H1 (cell line): ENCODE measurements at regions not wholly inside any gene's neighbourhood (a gene's known extent, or its start where the extent isn't known, plus 50 kb on each side); places are given as distances from the start of the nearest gene placed in this dataset.

Experiments
- CTCF ChIA-PET: fragments of 300-600 bp; sonication (Branson Sonifier 250); formaldehyde crosslinking; loops from one replicate; lab custom pipeline; 2021; ENCODE audit not compliant: partially characterized antibody; lab: Charles Lee
- POLR2A ChIA-PET: fragments of 300-600 bp; sonication (Branson Sonifier 250); formaldehyde crosslinking; loops from one replicate; lab custom pipeline; 2021; ENCODE audit warnings: inconsistent platforms; ENCODE audit not compliant: partially characterized antibody; lab: Charles Lee
- DNase-seq, 2 experiments: peaks; one replicate each; pipeline versions ENCODE4 v3.0.0 to v3.0.0-alpha.2; 2010 to 2022; ENCODE audit warnings: low spot score in 2 of 2, low read depth in 1 of 2, mixed read lengths in 1 of 2
- FAIRE-seq: peaks from 2 replicates; lab custom pipeline; 2011; peaks lifted over from hg19 to GRCh38; lab: Jason Lieb, UNC
- H2AFZ ChIP-seq: 2 replicates; pipeline ENCODE4 v1.8.1; 2012; ENCODE audit warnings: low read length, inconsistent platforms
- H2AK5ac ChIP-seq: 2 replicates; pipeline ENCODE4 v1.6.1; 2013; ENCODE audit warnings: low read depth, low read length
- H2BK120ac ChIP-seq: replicated peaks from 2 replicates; pipeline ENCODE3; 2013; ENCODE audit warnings: low read depth, low read length, inconsistent platforms
- H2BK12ac ChIP-seq: 2 replicates; pipeline ENCODE4 v1.6.1; 2013; ENCODE audit warnings: low read depth, low read length
- H2BK15ac ChIP-seq: 2 replicates; pipeline ENCODE4 v1.6.1; 2013; ENCODE audit warnings: low read length
- H2BK20ac ChIP-seq: 2 replicates; pipeline ENCODE4 v1.6.1; 2013; ENCODE audit warnings: low read length
- H2BK5ac ChIP-seq: 2 replicates; pipeline ENCODE4 v1.6.1; 2013; ENCODE audit warnings: low read depth, low read length
- H3K14ac ChIP-seq: 2 replicates; pipeline ENCODE4 v1.6.1; 2013; ENCODE audit warnings: inconsistent platforms; ENCODE audit not compliant: insufficient read length
- H3K18ac ChIP-seq: 2 replicates; pipeline ENCODE4 v1.6.1; 2013; ENCODE audit warnings: low read length; ENCODE audit errors: extremely low read depth
- H3K23ac ChIP-seq: 2 replicates; pipeline ENCODE4 v1.6.1; 2013; ENCODE audit warnings: inconsistent platforms; ENCODE audit not compliant: insufficient read length
- H3K23me2 ChIP-seq: 2 replicates; pipeline ENCODE4 v1.6.1; 2013; ENCODE audit warnings: low read depth, low read length
- H3K27ac ChIP-seq: 2 replicates; pipeline ENCODE4 v1.6.1; 2011; ENCODE audit warnings: low read depth, low read length, inconsistent platforms
- H3K27me3 ChIP-seq, 4 experiments: replicated peaks in 1 of 4; 1 replicate in 1 of 4; 2 replicates in 3 of 4; pipeline versions ENCODE4 v1.6.1 to v1.8.1; 2011 to 2013; ENCODE audit warnings: low read length in 3 of 4, mild to moderate bottlenecking in 3 of 4, inconsistent platforms in 2 of 4, mixed read lengths in 2 of 4, moderate library complexity in 1 of 4; ENCODE audit not compliant: control insufficient read depth in 3 of 4, insufficient read depth in 3 of 4; ENCODE audit errors: extremely low read depth in 1 of 4
- H3K36me3 ChIP-seq, 4 experiments: 2 replicates each; pipeline versions ENCODE4 v1.6.1 to v1.8.1; 2011 to 2013; ENCODE audit warnings: mild to moderate bottlenecking in 4 of 4, low read length in 3 of 4, moderate library complexity in 2 of 4, control low read depth in 1 of 4, inconsistent platforms in 1 of 4; ENCODE audit not compliant: insufficient read depth in 4 of 4, control insufficient read depth in 2 of 4
- H3K4ac ChIP-seq: replicated peaks from 2 replicates; pipeline ENCODE3; 2013; ENCODE audit warnings: low read length, low read depth, mixed read lengths, inconsistent platforms; ENCODE audit not compliant: insufficient read length
- H3K4me1 ChIP-seq, 4 experiments: replicated peaks in 1 of 4; 1 replicate in 1 of 4; 2 replicates in 3 of 4; pipeline versions ENCODE4 v1.6.1 to v1.8.1; 2011 to 2013; ENCODE audit warnings: low read length in 3 of 4, inconsistent platforms in 2 of 4, mixed read lengths in 1 of 4; ENCODE audit not compliant: insufficient read depth in 4 of 4, control insufficient read depth in 3 of 4
- H3K4me2 ChIP-seq, 2 experiments: 2 replicates each; pipeline versions ENCODE4 v1.6.1 to v1.8.1; 2011 to 2013; ENCODE audit warnings: low read depth in 2 of 2, low read length in 2 of 2, control low read depth in 1 of 2, inconsistent platforms in 1 of 2, mild to moderate bottlenecking in 1 of 2; ENCODE audit not compliant: insufficient read depth in 1 of 2
- H3K4me3 ChIP-seq, 4 experiments: fragments of 200-600, 300-600 bp in 1 of 4; sonication (generic), shearing (Covaris generic), sonication (Bioruptor Twin) in 1 of 4; 2 replicates each; pipeline versions ENCODE4 v1.5.1 to v1.8.1; 2011 to 2016; ENCODE audit warnings: low read length in 4 of 4, low read depth in 3 of 4, control low read depth in 2 of 4, inconsistent platforms in 2 of 4, mild to moderate bottlenecking in 2 of 4, mixed read lengths in 1 of 4, moderate library complexity in 1 of 4; ENCODE audit not compliant: insufficient read depth in 2 of 4; ENCODE audit errors: extremely low read depth in 1 of 4
- H3K56ac ChIP-seq: replicated peaks from 2 replicates; pipeline ENCODE3; 2013; ENCODE audit warnings: low read depth, mild to moderate bottlenecking, mixed read lengths, low read length, inconsistent platforms; ENCODE audit not compliant: insufficient read length
- H3K79me1 ChIP-seq: 2 replicates; pipeline ENCODE4 v1.6.1; 2013; ENCODE audit warnings: low read depth, low read length, control low read depth
- H3K79me2 ChIP-seq, 2 experiments: 2 replicates each; pipeline versions ENCODE4 v1.6.1 to v1.8.1; 2012 to 2013; ENCODE audit warnings: low read length in 2 of 2, mild to moderate bottlenecking in 2 of 2, inconsistent platforms in 1 of 2; ENCODE audit not compliant: insufficient read depth in 2 of 2, control insufficient read depth in 1 of 2
- H3K9ac ChIP-seq, 4 experiments: replicated peaks in 1 of 4; 1 replicate in 1 of 4; 2 replicates in 3 of 4; pipeline versions ENCODE4 v1.6.1 to v1.8.1; 2011 to 2013; ENCODE audit warnings: low read depth in 3 of 4, low read length in 3 of 4, control low read depth in 2 of 4, mild to moderate bottlenecking in 2 of 4, moderate library complexity in 2 of 4, inconsistent platforms in 1 of 4; ENCODE audit errors: extremely low read depth in 1 of 4
- H3K9me3 ChIP-seq, 2 experiments: 2 replicates each; pipeline versions ENCODE4 v1.6.1 to v1.8.1; 2012 to 2013; ENCODE audit warnings: mild to moderate bottlenecking in 2 of 2, moderate library complexity in 2 of 2, control low read depth in 1 of 2, inconsistent platforms in 1 of 2, low read depth in 1 of 2, low read length in 1 of 2, mixed read lengths in 1 of 2; ENCODE audit not compliant: insufficient read depth in 2 of 2
- H4K20me1 ChIP-seq, 2 experiments: replicated peaks in 1 of 2; 2 replicates each; pipeline versions ENCODE3 to v1.8.1; 2011 to 2013; ENCODE audit warnings: inconsistent platforms in 2 of 2, low read length in 2 of 2, mild to moderate bottlenecking in 1 of 2; ENCODE audit not compliant: insufficient read depth in 2 of 2, control insufficient read depth in 1 of 2
- H4K5ac ChIP-seq: 2 replicates; pipeline ENCODE4 v1.6.1; 2013; ENCODE audit warnings: low read length, low read depth, mixed read lengths, inconsistent platforms; ENCODE audit not compliant: insufficient read length
- H4K8ac ChIP-seq: 2 replicates; pipeline ENCODE4 v1.8.0; 2013; ENCODE audit warnings: mild to moderate bottlenecking, moderate library complexity, low read length, inconsistent platforms; ENCODE audit not compliant: insufficient read depth; ENCODE audit errors: extremely low read depth
- H4K91ac ChIP-seq: replicated peaks from 2 replicates; pipeline ENCODE3; 2013; ENCODE audit warnings: low read length, mixed read lengths, inconsistent platforms; ENCODE audit not compliant: insufficient read length
- CREB1 ChIP-seq: IDR thresholded peaks from 2 replicates; pipeline ENCODE4 v1.6.1; 2012; ENCODE audit warnings: inconsistent platforms
- CTBP2 ChIP-seq: IDR thresholded peaks from 2 replicates; pipeline ENCODE4 v1.7.0; 2011; ENCODE audit warnings: borderline replicate concordance, mild to moderate bottlenecking, moderate library complexity, mixed read lengths, low read length; ENCODE audit not compliant: insufficient read depth, insufficient read length
- NRF1 ChIP-seq: IDR thresholded peaks from 2 replicates; pipeline ENCODE4 v1.6.1; 2011; ENCODE audit warnings: mild to moderate bottlenecking, low read depth, low read length, improper control_type of control experiment
- SIRT6 ChIP-seq: IDR thresholded peaks from one replicate; pipeline ENCODE4 v1.7.1; 2012; ENCODE audit warnings: low read length, inconsistent platforms
- SIX5 ChIP-seq: IDR thresholded peaks from 2 replicates; pipeline ENCODE4 v1.6.1; 2011; ENCODE audit warnings: mild to moderate bottlenecking, low read depth, low read length
- ZNF274 ChIP-seq: IDR thresholded peaks from 2 replicates; pipeline ENCODE4 v1.7.0; 2012; ENCODE audit warnings: low read length, borderline replicate concordance; ENCODE audit errors: extremely low read depth
- WGBS, 2 experiments: shearing (Covaris generic) in 1 of 2; methylation state at CpG; one replicate each; pipeline versions ENCODE4 v1.1.6 to v1.1.7; 2013 to 2015; ENCODE audit warnings: low lambda C conversion rate in 2 of 2, mixed read lengths in 2 of 2, inconsistent platforms in 1 of 2, low coverage in 1 of 2, missing lambda C conversion rate in 1 of 2; ENCODE audit not compliant: insufficient replicate concordance in 2 of 2, insufficient coverage in 1 of 2, insufficient read length in 1 of 2; ENCODE audit errors: extremely low coverage in 1 of 2, missing lambda C conversion rate in 1 of 2; 5-methylcytosine and 5-hydroxymethylcytosine counted together

DNA sequence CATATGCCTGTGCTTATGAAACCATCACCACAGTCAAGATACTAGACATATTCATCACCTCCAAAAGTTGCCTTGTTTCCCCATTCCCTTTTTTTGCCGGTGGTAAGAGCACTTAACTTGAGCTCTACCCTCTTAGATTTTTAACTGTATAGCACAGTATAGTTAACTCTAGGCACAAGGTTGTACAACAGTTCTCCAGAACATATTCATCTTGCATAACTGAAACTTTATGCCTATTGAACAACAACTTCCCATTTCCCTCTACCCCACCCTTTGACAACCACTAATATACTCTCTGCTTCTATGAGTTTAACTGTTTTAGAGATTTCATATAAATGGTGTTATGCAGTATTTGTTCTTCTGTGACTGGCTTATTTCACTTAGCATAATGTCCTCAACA is 119.3 kb downstream of the ASB9 start:
- Histone ChIP-seq H4K5ac (no peak overlapping the region), H3K4me3 (no peak overlapping the region), H3K79me2 (no peaks in the 10 kb centered on the region), H2AFZ (no peak overlapping the region), H3K9ac (no peak overlapping the region), H3K9me3 (no peaks in the 10 kb centered on the region), H2BK120ac (no peak overlapping the region), H2AK5ac (no peak overlapping the region), H3K4ac (no peak overlapping the region), H4K20me1 (no peaks in the 10 kb centered on the region), H3K79me1 (no peaks in the 10 kb centered on the region), H3K18ac (no peak overlapping the region), H3K14ac (no peak overlapping the region), H4K8ac (no peak overlapping the region), H2BK12ac (no peak overlapping the region), H2BK5ac (no peak overlapping the region), H2BK15ac (no peak overlapping the region), H3K27me3 (no peaks in the 10 kb centered on the region), H3K4me2 (no peak overlapping the region), H4K91ac (no peak overlapping the region), H3K27ac (no peak overlapping the region), H3K4me1 (no peaks in the 10 kb centered on the region), H3K56ac (no peak overlapping the region), H3K23ac (no peak overlapping the region), H3K36me3 (no peaks in the 10 kb centered on the region), H2BK20ac (no peak overlapping the region), H3K23me2 (no peaks in the 10 kb centered on the region)
- ChIA-PET CTCF (no interaction called here), POLR2A (no interaction called here)
- FAIRE-seq, result no peak
- 100% methylated on average over 1 of the region's 1 CpG; no CpG with 5 or more reads in 1 of the 2 experiments for WGBS, 2 experiments
- TF ChIP-seq CREB1 (no peak), CTBP2 (no peak), SIX5 (no peak), NRF1 (no peak), SIRT6 (no peak), ZNF274 (no peak)
- DNase-seq, result no peak
